GM21528 (cell line): ENCODE measurements at regions not wholly inside any gene's neighbourhood (a gene's known extent, or its start where the extent isn't known, plus 50 kb on each side); places are given as distances from the start of the nearest gene placed in this dataset.

ENCODE experiments used
- ATAC-seq: cut with Tn5 transposase; IDR thresholded peaks from one replicate; pipeline ENCODE4 v1.9.1; 2021; ENCODE audit warnings: mild to moderate bottlenecking, moderate library complexity; ENCODE audit not compliant: unreplicated experiment, low FRiP score

- no peak for ATAC-seq
These were observed 75.3 kb upstream of the OR4E1 start for GRCh38 chr14:21748869-21749303.

DNA sequence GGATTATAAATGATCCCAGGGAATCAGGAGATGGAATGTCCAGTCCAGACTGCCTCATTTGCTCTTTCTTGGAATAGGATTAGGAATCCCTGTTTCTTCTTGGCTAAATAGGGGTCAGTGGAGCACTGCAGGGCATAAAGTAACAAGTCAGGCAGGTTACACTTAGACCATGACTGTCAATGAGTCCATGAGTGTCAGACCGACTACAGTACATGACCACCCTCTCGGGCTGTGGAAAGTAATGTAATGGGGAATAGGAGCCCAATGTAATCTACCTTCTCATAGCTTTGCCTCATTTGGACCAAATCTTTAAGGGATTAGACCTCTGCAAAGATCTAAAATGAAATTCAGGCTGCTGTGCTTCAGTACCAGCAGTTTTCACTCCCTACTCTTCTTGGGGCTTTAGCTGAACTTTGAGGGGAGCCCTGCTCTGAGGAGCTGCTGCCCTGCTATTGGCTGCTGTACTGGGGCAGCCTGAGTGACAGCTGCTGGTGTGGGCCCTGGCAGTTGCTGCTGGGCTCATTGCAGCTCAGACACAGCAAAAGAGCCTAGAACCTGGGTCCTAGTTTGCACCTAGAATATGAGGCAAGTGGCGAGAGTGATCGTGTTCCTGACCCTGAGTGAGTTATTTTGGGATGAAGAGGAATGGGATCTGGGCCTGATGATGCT lies 62.2 kb upstream of the OR4E1 start:
- ATAC-seq: no peak

GRCh38 chr14:21735200-21735599 lies 61.6 kb upstream of the OR4E1 start:
- no peak for ATAC-seq

- no peak for ATAC-seq
These were observed 60.9 kb upstream of the OR4E1 start for GRCh38 chr14:21734457-21735074.

DNA sequence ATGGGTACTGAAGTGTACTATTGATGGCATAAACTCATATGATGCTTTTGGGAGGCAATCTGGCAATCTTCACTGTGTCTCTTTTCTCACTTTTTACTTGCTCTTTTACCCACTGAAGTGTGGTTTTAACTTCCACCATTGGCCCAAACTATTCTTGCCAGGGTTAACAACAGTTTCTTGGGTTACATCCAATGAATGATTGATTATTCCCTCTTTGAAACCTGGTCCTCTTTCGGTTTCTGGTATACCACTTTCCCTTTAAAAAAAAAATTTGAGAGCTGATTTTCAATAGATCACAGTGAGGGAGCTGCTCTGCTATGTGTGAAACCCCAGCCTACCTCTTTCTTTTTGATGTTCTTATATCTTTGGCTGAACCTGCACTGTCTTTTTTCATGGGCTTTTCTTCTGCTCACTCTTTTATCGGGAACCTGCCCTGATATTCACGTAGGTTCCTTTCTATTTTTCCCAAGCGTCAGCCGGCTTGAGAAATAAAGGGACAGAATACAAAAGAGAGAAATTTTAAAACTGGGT lies 56.1 kb upstream of the OR4E1 start:
- no peak for ATAC-seq

- ATAC-seq: no peak
These were observed 51.6 kb upstream of the OR4E1 start for GRCh38 chr14:21725250-21725649.

- no peak for ATAC-seq
These were observed 50.7 kb upstream of the OR4E1 start for GRCh38 chr14:21724090-21724973.

DNA sequence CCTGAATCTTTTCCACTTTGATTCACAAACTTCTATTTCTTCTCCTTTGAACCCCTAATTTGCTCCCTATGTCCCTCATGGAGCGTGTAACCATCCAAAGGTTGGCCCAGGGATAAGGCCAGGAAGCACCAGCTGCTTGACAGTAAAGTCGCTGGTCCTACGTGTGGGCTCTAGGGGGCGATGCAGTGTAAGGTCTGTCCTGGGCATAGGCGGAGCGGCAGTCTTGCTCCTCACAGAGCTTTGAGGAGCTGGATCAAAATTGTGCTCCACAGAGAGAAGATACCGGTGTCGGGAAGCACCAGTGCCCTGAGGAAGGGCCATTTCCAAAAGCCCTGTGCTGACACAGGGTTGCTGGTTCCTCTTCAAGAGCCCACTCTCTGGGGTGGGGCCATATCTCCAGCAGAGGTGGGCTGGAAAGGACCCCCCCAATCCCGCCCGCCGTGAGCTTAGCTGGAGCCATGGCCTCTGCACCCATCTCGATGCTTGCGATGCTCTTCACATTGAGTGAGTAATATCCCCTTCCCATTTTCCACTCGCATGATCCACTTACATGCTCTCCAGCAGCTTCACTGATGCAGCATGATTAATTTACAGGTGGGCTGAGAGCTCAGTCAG lies 49.9 kb upstream of the OR4E1 start:
- ATAC-seq: no peak
